ENCODE measurements at regions not wholly inside any gene's neighbourhood (a gene's known extent, or its start where the extent isn't known, plus 50 kb on each side); places are given as distances from the start of the nearest gene placed in this dataset.

GRCh38 chr17:72271603-72272002 lies 150.8 kb downstream of the SOX9 start:
- Mint-ChIP-seq H3K27me3 (ENCODE audit: low read depth) (peaks cover 9% of the 10 kb centered on the region; the same call in 1 of the 2 replicates), H3K4me3 (no peak overlapping the region), H3K27ac (no peak overlapping the region), H3K4me1 (peaks cover 31% of the 10 kb centered on the region), H3K9me3 (peaks cover 19% of the 10 kb centered on the region), H3K36me3 (peaks cover 9% of the 10 kb centered on the region)
- TF ChIP-seq MAX (CRISPR knock-in tag; IDR thresholded peaks at IDR 0.05) (no peak), FOXP4 (CRISPR knock-in tag; IDR thresholded peaks at IDR 0.05) (no peak)
- CTCF ChIA-PET = no interaction called here
- no peak for ATAC-seq
- no peak for DNase-seq (ENCODE audit: low spot score)
- POLR2A ChIA-PET = no interaction called here

GRCh38 chr17:72273289-72274056 lies 152.7 kb downstream of the SOX9 start:
- peaks cover 9% of the 10 kb centered on the region for H3K36me3 Mint-ChIP-seq
- no peak overlapping the region for H3K4me3 Mint-ChIP-seq
- CTCF ChIA-PET = interaction anchor here (1.5 kb wide), 1 partner anchor 11 kb away, joined by 4 read pairs; no protein-coding TSS in a partner anchor
- H3K9me3 Mint-ChIP-seq = peaks cover 19% of the 10 kb centered on the region
- no peak overlapping the region for H3K27ac Mint-ChIP-seq
- ATAC-seq (peak; percentile 52), DNase-seq (ENCODE audit: low spot score) (no peak)
- H3K27me3 Mint-ChIP-seq (ENCODE audit: low read depth) = peaks cover 9% of the 10 kb centered on the region; the same call in 1 of the 2 replicates
- TF ChIP-seq IRF1 (CRISPR knock-in tag; IDR thresholded peaks at IDR 0.05) (no peak), ZBTB43 (CRISPR knock-in tag; IDR thresholded peaks at IDR 0.05) (no peak), NFATC4 (CRISPR knock-in tag; IDR thresholded peaks at IDR 0.05) (no peak), MYBL2 (CRISPR knock-in tag; IDR thresholded peaks at IDR 0.05) (no peak), ZNF416 (CRISPR knock-in tag; IDR thresholded peaks at IDR 0.05) (no peak), PRDM15 (CRISPR knock-in tag; IDR thresholded peaks at IDR 0.05) (no peak; the same call in 1 of the 2 replicates), ETV6 (CRISPR knock-in tag; IDR thresholded peaks at IDR 0.05) (no peak), FOXP4 (CRISPR knock-in tag; IDR thresholded peaks at IDR 0.05) (no peak), IRF2 (CRISPR knock-in tag; IDR thresholded peaks at IDR 0.05; ENCODE audit: borderline replicate concordance, low read depth) (no peak), ZNF219 (CRISPR knock-in tag; IDR thresholded peaks at IDR 0.05; ENCODE audit: borderline replicate concordance) (no peak), NFYB (CRISPR knock-in tag; conservative IDR thresholded peaks at IDR 0.05; ENCODE audit: low read depth) (no peak), ATF3 (CRISPR knock-in tag; conservative IDR thresholded peaks at IDR 0.05) (no peak), TCF7 (CRISPR knock-in tag; IDR thresholded peaks at IDR 0.05; ENCODE audit: low read depth) (no peak), KAT7 (CRISPR knock-in tag; IDR thresholded peaks at IDR 0.05; ENCODE audit: borderline replicate concordance) (no peak), TEAD1 (CRISPR knock-in tag; IDR thresholded peaks at IDR 0.05) (no peak), FOXP1 (CRISPR knock-in tag; IDR thresholded peaks at IDR 0.05; ENCODE audit: borderline replicate concordance) (no peak), ZNF138 (CRISPR knock-in tag; conservative IDR thresholded peaks at IDR 0.05) (no peak), ELF4 (CRISPR knock-in tag; IDR thresholded peaks at IDR 0.05; ENCODE audit: low read depth) (no peak)
- peaks cover 25% of the 10 kb centered on the region for H3K4me1 Mint-ChIP-seq
- POLR2A ChIA-PET = interaction anchor here (0.8 kb wide), 1 partner anchor 35 kb away, joined by 4 read pairs; no protein-coding TSS in a partner anchor

Measured in WTC11 (cell line).